BE2C (cell line): ENCODE measurements at regions not wholly inside any gene's neighbourhood (a gene's known extent, or its start where the extent isn't known, plus 50 kb on each side); places are given as distances from the start of the nearest gene placed in this dataset.

ENCODE experiments used
- DNase-seq: peaks from one replicate; pipeline ENCODE4 v3.0.0-alpha.2; 2020
- H3K27me3 ChIP-seq: fragments of 250-450 bp; sonication (Bioruptor Pico); 2 replicates; pipeline ENCODE4 v1.5.1; 2020; ENCODE audit warnings: mild to moderate bottlenecking
- H3K36me3 ChIP-seq: fragments of 250-450 bp; sonication (Bioruptor Pico); 2 replicates; pipeline ENCODE4 v1.5.1; 2020; ENCODE audit warnings: mild to moderate bottlenecking
- H3K4me1 ChIP-seq: fragments of 250-450 bp; sonication (Bioruptor Pico); 2 replicates; pipeline ENCODE4 v1.5.1; 2020
- H3K4me3 ChIP-seq: 2 replicates; pipeline ENCODE4 v1.5.1; 2011; ENCODE audit warnings: low read depth, low read length
- H3K9me3 ChIP-seq: fragments of 250-450 bp; sonication (Bioruptor Pico); 2 replicates; pipeline ENCODE4 v1.5.1; 2020
- CTCF ChIP-seq: IDR thresholded peaks from 2 replicates; pipeline ENCODE4 v1.5.1; 2012; ENCODE audit warnings: mild to moderate bottlenecking, low read depth, low read length

DNA sequence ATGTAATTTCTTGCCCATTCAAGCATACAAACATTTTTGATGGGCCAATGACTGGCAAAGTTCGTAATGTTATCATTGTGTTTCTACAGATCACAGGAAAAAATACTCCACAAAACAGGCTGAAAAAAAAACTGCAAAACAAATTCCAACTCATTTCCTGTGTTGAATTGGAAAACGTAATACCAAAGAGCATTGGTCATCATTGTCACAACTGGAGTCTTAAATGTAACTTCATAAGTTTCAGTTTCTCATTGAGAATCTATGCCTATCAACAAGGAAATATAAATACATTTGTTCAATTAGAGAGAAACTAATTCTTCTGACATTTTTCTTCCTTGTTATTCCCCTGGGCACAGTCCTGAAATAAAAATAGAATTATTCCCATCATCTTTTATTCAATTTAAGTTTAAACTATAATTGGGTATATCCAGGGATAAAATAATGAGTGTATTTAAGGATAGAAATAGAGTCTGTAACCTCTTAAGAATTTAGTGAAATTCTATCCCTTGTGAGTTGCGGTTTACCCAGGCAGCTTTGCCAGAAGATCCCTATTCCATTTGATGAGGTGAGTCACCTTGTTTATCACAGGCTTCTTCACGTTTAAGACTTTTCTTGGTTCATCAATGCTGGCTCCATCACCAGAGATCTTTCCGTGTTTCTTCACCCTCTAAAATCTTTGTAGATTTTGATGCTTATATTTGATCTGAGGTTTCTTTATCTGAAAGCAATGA, 112.7 kb upstream of the ITGA1 start:
- H3K36me3 ChIP-seq = no peaks in the 10 kb centered on the region
- H3K27me3 ChIP-seq = no peaks in the 10 kb centered on the region
- no peaks in the 10 kb centered on the region for H3K9me3 ChIP-seq
- no peak for TF ChIP-seq CTCF
- no peak for DNase-seq
- no peak overlapping the region for H3K4me3 ChIP-seq
- H3K4me1 ChIP-seq = no peaks in the 10 kb centered on the region; the same call in 1 of the 2 replicates

DNA sequence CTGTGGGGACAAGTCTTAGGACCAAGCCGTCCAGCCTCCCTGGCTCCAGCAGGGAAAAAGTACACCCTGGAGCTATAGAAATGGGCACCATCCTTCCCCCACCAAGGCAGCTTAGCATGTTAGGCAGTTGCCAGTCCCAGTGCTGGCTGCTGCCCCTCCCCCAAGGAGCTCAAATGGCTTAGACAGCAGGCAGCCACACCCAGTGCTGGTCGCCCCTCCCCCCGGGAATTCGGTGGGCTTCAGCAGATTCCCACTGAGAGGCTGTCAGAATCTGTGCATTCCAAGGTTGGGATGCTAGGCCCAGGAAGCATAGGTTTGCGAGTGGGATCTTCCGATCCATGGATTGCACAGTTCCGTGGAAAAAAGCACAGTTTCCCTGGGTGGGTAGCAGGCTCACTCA, 105.2 kb upstream of the ITGA1 start:
- no peaks in the 10 kb centered on the region for H3K9me3 ChIP-seq
- TF ChIP-seq CTCF = no peak
- H3K27me3 ChIP-seq = no peaks in the 10 kb centered on the region
- no peak overlapping the region for H3K4me3 ChIP-seq
- H3K36me3 ChIP-seq = no peaks in the 10 kb centered on the region
- DNase-seq = no peak
- peaks cover 5% of the 10 kb centered on the region for H3K4me1 ChIP-seq

GRCh38 chr5:52684051-52684450, 103.7 kb upstream of the ITGA1 start:
- H3K27me3 ChIP-seq = no peaks in the 10 kb centered on the region
- no peak overlapping the region for H3K4me3 ChIP-seq
- TF ChIP-seq CTCF = no peak

DNA sequence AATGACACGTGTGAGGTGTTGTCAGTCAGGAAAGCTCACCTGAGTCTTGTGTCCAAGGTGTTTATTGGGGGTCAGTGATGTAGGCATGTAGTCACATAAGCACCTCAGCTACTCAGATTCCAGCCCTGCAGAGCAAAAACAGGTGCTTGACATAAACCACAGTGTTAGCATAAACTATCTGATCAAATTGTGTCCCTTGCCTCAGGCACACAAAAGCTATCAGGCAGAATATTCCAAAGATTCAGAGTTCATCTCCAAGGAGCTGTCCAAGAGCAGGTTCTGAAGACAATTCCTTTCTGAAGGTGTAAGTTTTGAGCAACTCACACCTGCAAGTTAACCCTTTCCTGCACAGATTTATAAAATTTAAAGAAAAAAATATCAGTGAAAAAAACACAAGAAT, 102.2 kb upstream of the ITGA1 start:
- peaks cover 5% of the 10 kb centered on the region for H3K4me1 ChIP-seq

More at GRCh38 chr5:52684051-52684450, 103.7 kb upstream of the ITGA1 start:
- DNase-seq = no peak
- H3K9me3 ChIP-seq = no peaks in the 10 kb centered on the region; the same call in 1 of the 2 replicates
- no peaks in the 10 kb centered on the region for H3K36me3 ChIP-seq
- H3K4me1 ChIP-seq = peaks cover 5% of the 10 kb centered on the region

DNA sequence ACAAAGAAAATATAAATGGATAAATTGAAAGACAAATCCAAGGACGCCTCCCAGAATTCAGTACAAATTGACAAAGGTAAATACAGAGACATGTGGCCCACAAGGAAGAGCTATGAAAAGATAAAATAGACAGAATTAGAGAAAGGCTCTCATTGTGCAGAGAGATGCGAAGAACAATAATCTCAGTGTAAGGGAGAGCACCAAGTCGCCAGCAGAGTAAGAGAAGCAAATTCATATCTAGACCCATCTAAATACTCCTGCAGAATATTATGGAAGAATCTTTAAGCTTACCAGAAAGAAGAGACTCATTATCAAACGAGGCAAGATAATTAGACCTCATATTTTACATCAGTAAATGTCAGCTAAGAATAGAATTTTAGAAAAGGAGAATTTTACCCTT, 101.7 kb upstream of the ITGA1 start:
- H3K4me3 ChIP-seq = no peak overlapping the region
- no peaks in the 10 kb centered on the region for H3K36me3 ChIP-seq
- H3K9me3 ChIP-seq = no peaks in the 10 kb centered on the region; the same call in 1 of the 2 replicates
- TF ChIP-seq CTCF = no peak
- H3K4me1 ChIP-seq = peaks cover 5% of the 10 kb centered on the region
- no peaks in the 10 kb centered on the region for H3K27me3 ChIP-seq
- DNase-seq = no peak

More for the DNA sequence above, 102.2 kb upstream of the ITGA1 start:
- Histone ChIP-seq H3K36me3 (no peaks in the 10 kb centered on the region), H3K4me3 (no peak overlapping the region), H3K9me3 (no peaks in the 10 kb centered on the region; the same call in 1 of the 2 replicates), H3K27me3 (no peaks in the 10 kb centered on the region)
- DNase-seq = no peak
- no peak for TF ChIP-seq CTCF

- TF ChIP-seq CTCF = no peak
- Histone ChIP-seq H3K9me3 (no peaks in the 10 kb centered on the region; the same call in 1 of the 2 replicates), H3K36me3 (no peaks in the 10 kb centered on the region), H3K4me1 (peaks cover 10% of the 10 kb centered on the region), H3K27me3 (no peaks in the 10 kb centered on the region), H3K4me3 (no peak overlapping the region)
- no peak for DNase-seq
Observed at GRCh38 chr5:52690236-52690768, 97.4 kb upstream of the ITGA1 start.
